Hepatocyte (in vitro differentiated cells): ENCODE measurements at regions not wholly inside any gene's neighbourhood (a gene's known extent, or its start where the extent isn't known, plus 50 kb on each side); places are given as distances from the start of the nearest gene placed in this dataset.
"Not testable (repeated sequence)": the region's sequence is repeated elsewhere in the genome, so short reads cannot be mapped to it uniquely, and the experiment has no call there.

ENCODE experiments used
- DNase-seq: peaks from one replicate; pipeline ENCODE4 v3.0.0-alpha.2; 2016; ENCODE audit warnings: low spot score
- H2AFZ ChIP-seq: fragments of 200-600 bp; sonication (generic); 2 replicates; pipeline ENCODE4 v1.6.0; 2016; ENCODE audit warnings: antibody characterized with exemption, mild to moderate bottlenecking
- H3K27ac ChIP-seq: fragments of 200-600 bp; sonication (generic); 2 replicates; pipeline ENCODE4 v1.5.1; 2016; ENCODE audit warnings: mild to moderate bottlenecking
- H3K27me3 ChIP-seq: fragments of 200-600 bp; sonication (generic); 2 replicates; pipeline ENCODE4 v1.6.1; 2016
- H3K36me3 ChIP-seq: fragments of 200-600 bp; sonication (generic); replicated peaks from 2 replicates; pipeline ENCODE4 v1.5.1; 2016; ENCODE audit warnings: low read depth; ENCODE audit not compliant: insufficient read depth
- H3K4me1 ChIP-seq: fragments of 200-600 bp; sonication (generic); 2 replicates; pipeline ENCODE4 v1.5.1; 2016; ENCODE audit warnings: mild to moderate bottlenecking, moderate library complexity; ENCODE audit not compliant: insufficient read depth
- H3K4me2 ChIP-seq: fragments of 200-600 bp; sonication (generic); 2 replicates; pipeline ENCODE4 v1.6.0; 2016
- H3K4me3 ChIP-seq: fragments of 200-600 bp; sonication (generic); 2 replicates; pipeline ENCODE4 v1.5.1; 2016; ENCODE audit warnings: mild to moderate bottlenecking
- H3K79me2 ChIP-seq: fragments of 200-600 bp; sonication (generic); 2 replicates; pipeline ENCODE4 v1.6.0; 2017; ENCODE audit warnings: mild to moderate bottlenecking
- H3K9me2 ChIP-seq: fragments of 200-600 bp; sonication (generic); replicated peaks from 2 replicates; pipeline ENCODE4 v1.6.0; 2017; ENCODE audit warnings: mild to moderate bottlenecking; ENCODE audit not compliant: insufficient read depth
- H3K9me3 ChIP-seq: fragments of 200-600 bp; sonication (generic); 2 replicates; pipeline ENCODE4 v1.5.1; 2016; ENCODE audit warnings: low read depth, mild to moderate bottlenecking
- H4K20me1 ChIP-seq: fragments of 200-600 bp; sonication (generic); 2 replicates; pipeline ENCODE4 v1.6.0; 2016; ENCODE audit warnings: mild to moderate bottlenecking; ENCODE audit not compliant: insufficient read depth, poor library complexity, severe bottlenecking
- CTCF ChIP-seq: fragments of 200-600 bp; sonication (generic); IDR thresholded peaks from 2 replicates; pipeline ENCODE4 v1.5.1; 2016; ENCODE audit warnings: antibody characterized with exemption, mild to moderate bottlenecking; ENCODE audit not compliant: poor library complexity
- EZH2 ChIP-seq: fragments of 200-600 bp; sonication (generic); IDR thresholded peaks from 2 replicates; pipeline ENCODE4 v1.6.1; 2016; ENCODE audit warnings: antibody characterized with exemption, mild to moderate bottlenecking, borderline replicate concordance
- EZH2phosphoT487 ChIP-seq: fragments of 200-600 bp; sonication (generic); IDR thresholded peaks from one replicate; pipeline ENCODE4 v1.6.1; 2018; ENCODE audit warnings: antibody characterized with exemption, mild to moderate bottlenecking, low read depth, moderate library complexity; ENCODE audit not compliant: unreplicated experiment, severe bottlenecking
- WGBS: methylation state at CpG from one replicate; pipeline ENCODE4 v1.1.6; 2016; ENCODE audit warnings: low lambda C conversion rate; ENCODE audit errors: missing lambda C conversion rate; 5-methylcytosine and 5-hydroxymethylcytosine counted together

GRCh38 chr10:125230251-125230650 lies 69.9 kb upstream of the CTBP2 start:
- 97% methylated on average over 2 of the region's 2 CpGs for WGBS

GRCh38 chr10:125228245-125228940 lies 68.0 kb upstream of the CTBP2 start:
- not testable (repeated sequence) for H3K79me2 ChIP-seq, H3K27ac ChIP-seq, DNase-seq

More at GRCh38 chr10:125230251-125230650, 69.9 kb upstream of the CTBP2 start:
- no peaks in the 10 kb centered on the region for H3K9me2 ChIP-seq
- H3K4me1 ChIP-seq, result no peaks in the 10 kb centered on the region
- H2AFZ ChIP-seq, result no peak overlapping the region
- no peak overlapping the region for H3K4me3 ChIP-seq
- H3K79me2 ChIP-seq, result no peaks in the 10 kb centered on the region
- DNase-seq, result no peak
- no peaks in the 10 kb centered on the region for H4K20me1 ChIP-seq
- no peak overlapping the region for H3K4me2 ChIP-seq
- no peaks in the 10 kb centered on the region for H3K9me3 ChIP-seq
- H3K27ac ChIP-seq, result no peak overlapping the region
- no peaks in the 10 kb centered on the region for H3K27me3 ChIP-seq
- TF ChIP-seq EZH2phosphoT487, result no peak
- no peak for TF ChIP-seq CTCF
- H3K36me3 ChIP-seq, result no peaks in the 10 kb centered on the region

GRCh38 chr10:125227546-125227945 lies 67.2 kb upstream of the CTBP2 start:
- TF ChIP-seq EZH2phosphoT487, result no peak
- TF ChIP-seq EZH2, result no peak
- no peak for TF ChIP-seq CTCF
- no peaks in the 10 kb centered on the region for H4K20me1 ChIP-seq
- H3K27ac ChIP-seq, result no peak overlapping the region
- no peak overlapping the region for H3K4me3 ChIP-seq
- H3K27me3 ChIP-seq, result no peaks in the 10 kb centered on the region
- H2AFZ ChIP-seq, result no peak overlapping the region
- no peak overlapping the region for H3K4me2 ChIP-seq
- WGBS, result 92% methylated on average over 14 of the region's 15 CpGs
- no peaks in the 10 kb centered on the region for H3K9me2 ChIP-seq
- H3K9me3 ChIP-seq, result no peaks in the 10 kb centered on the region
- no peaks in the 10 kb centered on the region for H3K36me3 ChIP-seq
- no peaks in the 10 kb centered on the region for H3K4me1 ChIP-seq
- H3K79me2 ChIP-seq, result no peaks in the 10 kb centered on the region
- no peak for DNase-seq

More at GRCh38 chr10:125228245-125228940, 68.0 kb upstream of the CTBP2 start:
- H4K20me1 ChIP-seq, H3K4me2 ChIP-seq, H2AFZ ChIP-seq, H3K4me1 ChIP-seq, H3K9me3 ChIP-seq, H3K27me3 ChIP-seq, H3K9me2 ChIP-seq, H3K4me3 ChIP-seq, H3K36me3 ChIP-seq: not testable (repeated sequence)
- 98% methylated on average over 6 of the region's 38 CpGs for WGBS

GRCh38 chr10:125226823-125227222 lies 66.5 kb upstream of the CTBP2 start:
- H3K36me3 ChIP-seq, result no peaks in the 10 kb centered on the region
- H3K27ac ChIP-seq, result no peak overlapping the region
- H3K4me1 ChIP-seq, result no peaks in the 10 kb centered on the region
- 97% methylated on average over 13 of the region's 13 CpGs for WGBS
- H3K27me3 ChIP-seq, result no peaks in the 10 kb centered on the region
- no peak for TF ChIP-seq EZH2phosphoT487
- no peak for TF ChIP-seq EZH2
- TF ChIP-seq CTCF, result no peak
- H2AFZ ChIP-seq, result no peak overlapping the region
- no peak for DNase-seq
- H3K9me3 ChIP-seq, result no peaks in the 10 kb centered on the region
- H3K9me2 ChIP-seq, result no peaks in the 10 kb centered on the region
- H4K20me1 ChIP-seq, result no peaks in the 10 kb centered on the region
- H3K4me3 ChIP-seq, result no peak overlapping the region
- H3K79me2 ChIP-seq, result no peaks in the 10 kb centered on the region
- no peak overlapping the region for H3K4me2 ChIP-seq
